ENCODE measurements at regions not wholly inside any gene's neighbourhood (a gene's known extent, or its start where the extent isn't known, plus 50 kb on each side); places are given as distances from the start of the nearest gene placed in this dataset.

DNA sequence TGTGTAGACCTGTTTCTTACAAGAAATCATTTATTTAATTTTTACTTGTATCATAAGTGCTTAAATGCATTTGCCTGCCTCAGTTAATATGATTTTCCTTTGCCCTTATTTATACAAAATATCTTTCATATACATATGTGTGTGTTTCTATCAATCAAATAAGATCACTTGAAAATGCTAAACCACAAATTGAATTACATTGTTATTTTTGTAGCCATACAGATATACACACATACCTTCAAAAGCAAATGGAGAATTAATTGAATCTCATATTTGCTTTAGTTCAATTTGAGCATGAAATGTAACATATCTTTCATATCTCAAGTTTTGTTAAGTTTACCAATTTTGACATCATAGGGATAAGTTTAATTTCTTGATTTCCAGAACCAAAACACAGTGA lies 755.8 kb upstream of the PIK3C3 start:
- H3K27me3 Mint-ChIP-seq (ENCODE audit: insufficient read depth, low read depth, poor library complexity) = no peaks in the 10 kb centered on the region
- ATAC-seq (no peak), DNase-seq (ENCODE audit: low spot score) (no peak)
- no peaks in the 10 kb centered on the region for H4K20me1 ChIP-seq (replicated peaks; ENCODE audit: insufficient read depth)
- H3F3A ChIP-seq (replicated peaks; ENCODE audit: low read depth) = no peaks in the 10 kb centered on the region
- peaks cover 9% of the 10 kb centered on the region; the same call in 2 of the 3 replicates for H3K36me3 Mint-ChIP-seq (ENCODE audit: low read depth)
- no peak overlapping the region for H3K4me3 Mint-ChIP-seq
- no peak overlapping the region for H3K4me3 ChIP-seq
- H3K36me3 ChIP-seq (ENCODE audit: insufficient read depth) = no peaks in the 10 kb centered on the region; the same call in 1 of the 2 replicates
- no peak overlapping the region for H2AFZ ChIP-seq
- peaks cover 7% of the 10 kb centered on the region for H3K4me1 Mint-ChIP-seq
- H3K79me2 ChIP-seq (replicated peaks; ENCODE audit: insufficient read depth) = no peaks in the 10 kb centered on the region
- no peaks in the 10 kb centered on the region for H3K27me3 ChIP-seq (ENCODE audit: insufficient read depth)
- TF ChIP-seq STAT1 (IDR thresholded peaks at IDR 0.05; ENCODE audit: unreplicated experiment) (no peak), ZNF114 (CRISPR knock-in tag; IDR thresholded peaks at IDR 0.05) (no peak), EZH2phosphoT487 (IDR thresholded peaks at IDR 0.05; ENCODE audit: unreplicated experiment) (no peak)
- TF ChIP-seq, protein P1, sequence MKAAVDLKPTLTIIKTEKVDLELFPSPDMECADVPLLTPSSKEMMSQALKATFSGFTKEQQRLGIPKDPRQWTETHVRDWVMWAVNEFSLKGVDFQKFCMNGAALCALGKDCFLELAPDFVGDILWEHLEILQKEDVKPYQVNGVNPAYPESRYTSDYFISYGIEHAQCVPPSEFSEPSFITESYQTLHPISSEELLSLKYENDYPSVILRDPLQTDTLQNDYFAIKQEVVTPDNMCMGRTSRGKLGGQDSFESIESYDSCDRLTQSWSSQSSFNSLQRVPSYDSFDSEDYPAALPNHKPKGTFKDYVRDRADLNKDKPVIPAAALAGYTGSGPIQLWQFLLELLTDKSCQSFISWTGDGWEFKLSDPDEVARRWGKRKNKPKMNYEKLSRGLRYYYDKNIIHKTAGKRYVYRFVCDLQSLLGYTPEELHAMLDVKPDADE (IDR thresholded peaks at IDR 0.05) = no peak
- H3K9me2 ChIP-seq (ENCODE audit: insufficient read depth) = peaks cover 3% of the 10 kb centered on the region
- H3K27ac ChIP-seq (ENCODE audit: low read depth) = no peak overlapping the region
- H3K9me3 Mint-ChIP-seq = peaks cover 8% of the 10 kb centered on the region
- no peak overlapping the region for H3K4me2 ChIP-seq
- H3K27ac Mint-ChIP-seq = no peak overlapping the region
- H3K4me1 ChIP-seq (ENCODE audit: insufficient read depth) = no peaks in the 10 kb centered on the region

DNA sequence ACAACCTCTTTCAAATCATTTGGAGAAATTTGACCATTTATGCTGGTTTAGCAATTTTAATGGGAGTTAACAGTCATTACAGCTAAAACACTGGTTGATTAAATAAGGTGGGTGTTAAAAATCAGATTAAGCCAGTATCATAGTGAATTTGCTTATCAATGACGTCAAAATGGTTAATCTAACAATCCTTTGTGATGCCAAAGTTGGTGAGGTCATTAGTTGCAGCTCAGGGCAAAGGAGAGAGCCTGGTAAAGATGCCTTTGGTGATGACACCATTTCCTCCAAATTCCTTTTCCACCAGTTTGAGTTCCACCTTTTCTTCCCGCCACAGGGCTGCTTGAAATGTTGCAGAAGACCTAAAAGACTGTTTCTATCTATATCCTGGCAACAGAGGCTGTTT lies 757.1 kb upstream of the PIK3C3 start:
- H3K4me3 Mint-ChIP-seq = no peak overlapping the region

More for the DNA sequence above, 757.1 kb upstream of the PIK3C3 start:
- Mint-ChIP-seq H3K4me1 (peaks cover 3% of the 10 kb centered on the region), H3K36me3 (ENCODE audit: low read depth) (peaks cover 12% of the 10 kb centered on the region; the same call in 2 of the 3 replicates), H3K27ac (no peak overlapping the region), H3K27me3 (ENCODE audit: insufficient read depth, low read depth, poor library complexity) (peaks cover 2% of the 10 kb centered on the region), H3K9me3 (peaks cover 13% of the 10 kb centered on the region)
- Histone ChIP-seq H3K79me2 (replicated peaks; ENCODE audit: insufficient read depth) (no peaks in the 10 kb centered on the region), H3K4me1 (ENCODE audit: insufficient read depth) (no peaks in the 10 kb centered on the region), H3K36me3 (ENCODE audit: insufficient read depth) (no peaks in the 10 kb centered on the region; the same call in 1 of the 2 replicates), H3K4me3 (no peak overlapping the region), H3K27ac (ENCODE audit: low read depth) (no peak overlapping the region), H3K4me2 (no peak overlapping the region), H3K27me3 (ENCODE audit: insufficient read depth) (no peaks in the 10 kb centered on the region), H3K9me2 (ENCODE audit: insufficient read depth) (peaks cover 3% of the 10 kb centered on the region), H4K20me1 (replicated peaks; ENCODE audit: insufficient read depth) (no peaks in the 10 kb centered on the region), H3F3A (replicated peaks; ENCODE audit: low read depth) (no peaks in the 10 kb centered on the region), H2AFZ (no peak overlapping the region)
- TF ChIP-seq, protein P2, sequence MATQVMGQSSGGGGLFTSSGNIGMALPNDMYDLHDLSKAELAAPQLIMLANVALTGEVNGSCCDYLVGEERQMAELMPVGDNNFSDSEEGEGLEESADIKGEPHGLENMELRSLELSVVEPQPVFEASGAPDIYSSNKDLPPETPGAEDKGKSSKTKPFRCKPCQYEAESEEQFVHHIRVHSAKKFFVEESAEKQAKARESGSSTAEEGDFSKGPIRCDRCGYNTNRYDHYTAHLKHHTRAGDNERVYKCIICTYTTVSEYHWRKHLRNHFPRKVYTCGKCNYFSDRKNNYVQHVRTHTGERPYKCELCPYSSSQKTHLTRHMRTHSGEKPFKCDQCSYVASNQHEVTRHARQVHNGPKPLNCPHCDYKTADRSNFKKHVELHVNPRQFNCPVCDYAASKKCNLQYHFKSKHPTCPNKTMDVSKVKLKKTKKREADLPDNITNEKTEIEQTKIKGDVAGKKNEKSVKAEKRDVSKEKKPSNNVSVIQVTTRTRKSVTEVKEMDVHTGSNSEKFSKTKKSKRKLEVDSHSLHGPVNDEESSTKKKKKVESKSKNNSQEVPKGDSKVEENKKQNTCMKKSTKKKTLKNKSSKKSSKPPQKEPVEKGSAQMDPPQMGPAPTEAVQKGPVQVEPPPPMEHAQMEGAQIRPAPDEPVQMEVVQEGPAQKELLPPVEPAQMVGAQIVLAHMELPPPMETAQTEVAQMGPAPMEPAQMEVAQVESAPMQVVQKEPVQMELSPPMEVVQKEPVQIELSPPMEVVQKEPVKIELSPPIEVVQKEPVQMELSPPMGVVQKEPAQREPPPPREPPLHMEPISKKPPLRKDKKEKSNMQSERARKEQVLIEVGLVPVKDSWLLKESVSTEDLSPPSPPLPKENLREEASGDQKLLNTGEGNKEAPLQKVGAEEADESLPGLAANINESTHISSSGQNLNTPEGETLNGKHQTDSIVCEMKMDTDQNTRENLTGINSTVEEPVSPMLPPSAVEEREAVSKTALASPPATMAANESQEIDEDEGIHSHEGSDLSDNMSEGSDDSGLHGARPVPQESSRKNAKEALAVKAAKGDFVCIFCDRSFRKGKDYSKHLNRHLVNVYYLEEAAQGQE (IDR thresholded peaks at IDR 0.05; ENCODE audit: unreplicated experiment) = no peak
- TF ChIP-seq NANOG (IDR thresholded peaks at IDR 0.05; ENCODE audit: borderline replicate concordance) (no peak), ZNF331 (CRISPR knock-in tag; IDR thresholded peaks at IDR 0.05; ENCODE audit: low read depth) (no peak), EZH2phosphoT487 (IDR thresholded peaks at IDR 0.05; ENCODE audit: unreplicated experiment) (no peak), POLR2AphosphoS5 (IDR thresholded peaks at IDR 0.05; ENCODE audit: low read depth) (no peak), EZH2 (IDR thresholded peaks at IDR 0.05; ENCODE audit: low read depth, unreplicated experiment) (no peak), JUNB (IDR thresholded peaks at IDR 0.05; ENCODE audit: unreplicated experiment) (no peak), STAT1 (IDR thresholded peaks at IDR 0.05; ENCODE audit: unreplicated experiment) (no peak), CREB1 (CRISPR knock-in tag; IDR thresholded peaks at IDR 0.05; ENCODE audit: low read depth) (no peak)
- TF ChIP-seq, protein P3, sequence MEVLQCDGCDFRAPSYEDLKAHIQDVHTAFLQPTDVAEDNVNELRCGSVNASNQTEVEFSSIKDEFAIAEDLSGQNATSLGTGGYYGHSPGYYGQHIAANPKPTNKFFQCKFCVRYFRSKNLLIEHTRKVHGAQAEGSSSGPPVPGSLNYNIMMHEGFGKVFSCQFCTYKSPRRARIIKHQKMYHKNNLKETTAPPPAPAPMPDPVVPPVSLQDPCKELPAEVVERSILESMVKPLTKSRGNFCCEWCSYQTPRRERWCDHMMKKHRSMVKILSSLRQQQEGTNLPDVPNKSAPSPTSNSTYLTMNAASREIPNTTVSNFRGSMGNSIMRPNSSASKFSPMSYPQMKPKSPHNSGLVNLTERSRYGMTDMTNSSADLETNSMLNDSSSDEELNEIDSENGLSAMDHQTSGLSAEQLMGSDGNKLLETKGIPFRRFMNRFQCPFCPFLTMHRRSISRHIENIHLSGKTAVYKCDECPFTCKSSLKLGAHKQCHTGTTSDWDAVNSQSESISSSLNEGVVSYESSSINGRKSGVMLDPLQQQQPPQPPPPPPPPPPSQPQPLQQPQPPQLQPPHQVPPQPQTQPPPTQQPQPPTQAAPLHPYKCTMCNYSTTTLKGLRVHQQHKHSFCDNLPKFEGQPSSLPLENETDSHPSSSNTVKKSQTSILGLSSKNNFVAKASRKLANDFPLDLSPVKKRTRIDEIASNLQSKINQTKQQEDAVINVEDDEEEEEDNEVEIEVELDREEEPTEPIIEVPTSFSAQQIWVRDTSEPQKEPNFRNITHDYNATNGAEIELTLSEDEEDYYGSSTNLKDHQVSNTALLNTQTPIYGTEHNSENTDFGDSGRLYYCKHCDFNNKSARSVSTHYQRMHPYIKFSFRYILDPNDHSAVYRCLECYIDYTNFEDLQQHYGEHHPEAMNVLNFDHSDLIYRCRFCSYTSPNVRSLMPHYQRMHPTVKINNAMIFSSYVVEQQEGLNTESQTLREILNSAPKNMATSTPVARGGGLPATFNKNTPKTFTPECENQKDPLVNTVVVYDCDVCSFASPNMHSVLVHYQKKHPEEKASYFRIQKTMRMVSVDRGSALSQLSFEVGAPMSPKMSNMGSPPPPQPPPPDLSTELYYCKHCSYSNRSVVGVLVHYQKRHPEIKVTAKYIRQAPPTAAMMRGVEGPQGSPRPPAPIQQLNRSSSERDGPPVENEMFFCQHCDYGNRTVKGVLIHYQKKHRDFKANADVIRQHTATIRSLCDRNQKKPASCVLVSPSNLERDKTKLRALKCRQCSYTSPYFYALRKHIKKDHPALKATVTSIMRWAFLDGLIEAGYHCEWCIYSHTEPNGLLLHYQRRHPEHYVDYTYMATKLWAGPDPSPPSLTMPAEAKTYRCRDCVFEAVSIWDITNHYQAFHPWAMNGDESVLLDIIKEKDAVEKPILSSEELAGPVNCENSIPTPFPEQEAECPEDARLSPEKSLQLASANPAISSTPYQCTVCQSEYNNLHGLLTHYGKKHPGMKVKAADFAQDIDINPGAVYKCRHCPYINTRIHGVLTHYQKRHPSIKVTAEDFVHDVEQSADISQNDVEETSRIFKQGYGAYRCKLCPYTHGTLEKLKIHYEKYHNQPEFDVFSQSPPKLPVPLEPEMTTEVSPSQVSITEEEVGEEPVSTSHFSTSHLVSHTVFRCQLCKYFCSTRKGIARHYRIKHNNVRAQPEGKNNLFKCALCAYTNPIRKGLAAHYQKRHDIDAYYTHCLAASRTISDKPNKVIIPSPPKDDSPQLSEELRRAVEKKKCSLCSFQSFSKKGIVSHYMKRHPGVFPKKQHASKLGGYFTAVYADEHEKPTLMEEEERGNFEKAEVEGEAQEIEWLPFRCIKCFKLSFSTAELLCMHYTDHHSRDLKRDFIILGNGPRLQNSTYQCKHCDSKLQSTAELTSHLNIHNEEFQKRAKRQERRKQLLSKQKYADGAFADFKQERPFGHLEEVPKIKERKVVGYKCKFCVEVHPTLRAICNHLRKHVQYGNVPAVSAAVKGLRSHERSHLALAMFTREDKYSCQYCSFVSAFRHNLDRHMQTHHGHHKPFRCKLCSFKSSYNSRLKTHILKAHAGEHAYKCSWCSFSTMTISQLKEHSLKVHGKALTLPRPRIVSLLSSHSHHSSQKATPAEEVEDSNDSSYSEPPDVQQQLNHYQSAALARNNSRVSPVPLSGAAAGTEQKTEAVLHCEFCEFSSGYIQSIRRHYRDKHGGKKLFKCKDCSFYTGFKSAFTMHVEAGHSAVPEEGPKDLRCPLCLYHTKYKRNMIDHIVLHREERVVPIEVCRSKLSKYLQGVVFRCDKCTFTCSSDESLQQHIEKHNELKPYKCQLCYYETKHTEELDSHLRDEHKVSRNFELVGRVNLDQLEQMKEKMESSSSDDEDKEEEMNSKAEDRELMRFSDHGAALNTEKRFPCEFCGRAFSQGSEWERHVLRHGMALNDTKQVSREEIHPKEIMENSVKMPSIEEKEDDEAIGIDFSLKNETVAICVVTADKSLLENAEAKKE (CRISPR knock-in tag; IDR thresholded peaks at IDR 0.05) = no peak
- no peak for DNase-seq (ENCODE audit: low spot score)
- ATAC-seq = no peak

Data from GM23338 (cell line).